Superior temporal gyrus (tissue), 1 donor: ENCODE measurements at regions not wholly inside any gene's neighbourhood (a gene's known extent, or its start where the extent isn't known, plus 50 kb on each side); places are given as distances from the start of the nearest gene placed in this dataset.
A peak's percentile ranks its signal among the peaks of the same experiment; 100 is the strongest.

Experiments
- DNase-seq: peaks from one replicate; pipeline ENCODE4 v3.0.0-alpha.2; 2016; ENCODE audit errors: extremely low spot score

- DNase-seq: no peak
Observed at GRCh38 chr2:12795851-12796250, 79.1 kb downstream of the TRIB2 start.

GRCh38 chr2:12796657-12797056 lies 79.9 kb downstream of the TRIB2 start:
- DNase-seq: peak; percentile 27

GRCh38 chr2:12797815-12798214 lies 81.1 kb downstream of the TRIB2 start:
- no peak for DNase-seq

GRCh38 chr2:12803607-12804006 lies 86.9 kb downstream of the TRIB2 start:
- no peak for DNase-seq

GRCh38 chr2:12804091-12804856 lies 87.5 kb downstream of the TRIB2 start:
- no peak for DNase-seq

- DNase-seq: no peak
Observed at GRCh38 chr2:12805033-12805432, 88.3 kb downstream of the TRIB2 start.

GRCh38 chr2:12806549-12807242 lies 90.0 kb downstream of the TRIB2 start:
- DNase-seq: no peak

GRCh38 chr2:12807907-12808810 lies 91.4 kb downstream of the TRIB2 start:
- DNase-seq: peak; percentile 47

- no peak for DNase-seq
Observed at GRCh38 chr2:12809526-12809925, 92.8 kb downstream of the TRIB2 start.

- DNase-seq: no peak
Observed at GRCh38 chr2:12811916-12812315, 95.2 kb downstream of the TRIB2 start.

- DNase-seq: no peak
Observed at GRCh38 chr2:12813166-12813565, 96.4 kb downstream of the TRIB2 start.

GRCh38 chr2:12816379-12817306 lies 99.9 kb downstream of the TRIB2 start:
- DNase-seq: no peak

GRCh38 chr2:12817870-12818269 lies 101.1 kb downstream of the TRIB2 start:
- DNase-seq: no peak

GRCh38 chr2:12818416-12819102 lies 101.8 kb downstream of the TRIB2 start:
- no peak for DNase-seq

- DNase-seq: no peak
Observed at GRCh38 chr2:12819103-12819475, 102.4 kb downstream of the TRIB2 start.

- no peak for DNase-seq
Observed at GRCh38 chr2:12819721-12820120, 103.0 kb downstream of the TRIB2 start.

GRCh38 chr2:12821656-12822055 lies 104.9 kb downstream of the TRIB2 start:
- no peak for DNase-seq

- DNase-seq: no peak
Observed at GRCh38 chr2:12824351-12824777, 107.6 kb downstream of the TRIB2 start.

- DNase-seq: no peak
Observed at GRCh38 chr2:12824778-12825379, 108.1 kb downstream of the TRIB2 start.

- no peak for DNase-seq
Observed at GRCh38 chr2:12826781-12827180, 110.0 kb downstream of the TRIB2 start.
